ENCODE measurements at regions not wholly inside any gene's neighbourhood (a gene's known extent, or its start where the extent isn't known, plus 50 kb on each side); places are given as distances from the start of the nearest gene placed in this dataset.

GRCh38 chr18:78773819-78774218 lies 205.8 kb upstream of the SALL3 start:
- intact Hi-C loops (cut with DNase I, micrococcal nuclease), result no loop called here
- Histone ChIP-seq H3K9me3 (no peaks in the 10 kb centered on the region), H3K4me1 (ENCODE audit: low read depth) (no peaks in the 10 kb centered on the region), H3K36me3 (ENCODE audit: low read depth) (no peaks in the 10 kb centered on the region), H3K4me3 (no peak overlapping the region)
- TF ChIP-seq CTCF (IDR thresholded peaks at IDR 0.05), result no peak
- DNase-seq (no peak), ATAC-seq (no peak)

- no peak for TF ChIP-seq CTCF (IDR thresholded peaks at IDR 0.05)
- H3K4me1 ChIP-seq (ENCODE audit: low read depth), result no peaks in the 10 kb centered on the region
- no peaks in the 10 kb centered on the region for H3K36me3 ChIP-seq (ENCODE audit: low read depth)
- no peak for DNase-seq
- H3K9me3 ChIP-seq, result no peaks in the 10 kb centered on the region
- intact Hi-C loops (cut with DNase I, micrococcal nuclease), result no loop called here
- no peak for ATAC-seq
- H3K4me3 ChIP-seq, result no peak overlapping the region
Observed at GRCh38 chr18:78774741-78775141, 204.9 kb upstream of the SALL3 start.

GRCh38 chr18:78776151-78776550 lies 203.5 kb upstream of the SALL3 start:
- no peak overlapping the region for H3K4me3 ChIP-seq
- no peaks in the 10 kb centered on the region for H3K9me3 ChIP-seq
- intact Hi-C loops (cut with DNase I, micrococcal nuclease), result no loop called here
- DNase-seq (no peak), ATAC-seq (no peak)
- TF ChIP-seq CTCF (IDR thresholded peaks at IDR 0.05), result no peak
- H3K36me3 ChIP-seq (ENCODE audit: low read depth), result no peaks in the 10 kb centered on the region
- no peaks in the 10 kb centered on the region for H3K4me1 ChIP-seq (ENCODE audit: low read depth)

- Histone ChIP-seq H3K9me3 (no peaks in the 10 kb centered on the region), H3K4me1 (ENCODE audit: low read depth) (no peaks in the 10 kb centered on the region), H3K4me3 (no peak overlapping the region), H3K36me3 (ENCODE audit: low read depth) (no peaks in the 10 kb centered on the region)
- no peak for TF ChIP-seq CTCF (IDR thresholded peaks at IDR 0.05)
- DNase-seq (peak in 2 of 3 donors; percentile 40 to 44), ATAC-seq (peak; percentile 73)
- intact Hi-C loops (cut with DNase I, micrococcal nuclease), result no loop called here
Observed at GRCh38 chr18:78776706-78777285, 202.8 kb upstream of the SALL3 start.

GRCh38 chr18:78777992-78778391 lies 201.6 kb upstream of the SALL3 start:
- ATAC-seq, result no peak
- Histone ChIP-seq H3K4me3 (no peak overlapping the region), H3K36me3 (ENCODE audit: low read depth) (no peaks in the 10 kb centered on the region), H3K4me1 (ENCODE audit: low read depth) (no peaks in the 10 kb centered on the region), H3K9me3 (no peaks in the 10 kb centered on the region)
- intact Hi-C loops (cut with DNase I, micrococcal nuclease), result no loop called here
- no peak for DNase-seq
- TF ChIP-seq CTCF (IDR thresholded peaks at IDR 0.05), result no peak

- intact Hi-C loops (cut with DNase I, micrococcal nuclease), result no loop called here
- no peaks in the 10 kb centered on the region for H3K9me3 ChIP-seq
- no peak for TF ChIP-seq CTCF (IDR thresholded peaks at IDR 0.05)
- ATAC-seq (no peak), DNase-seq (no peak)
- H3K4me1 ChIP-seq (ENCODE audit: low read depth), result no peaks in the 10 kb centered on the region
- no peaks in the 10 kb centered on the region for H3K36me3 ChIP-seq (ENCODE audit: low read depth)
- H3K4me3 ChIP-seq, result no peak overlapping the region
Observed at GRCh38 chr18:78778651-78779050, 201.0 kb upstream of the SALL3 start.
